RWPE2 (cell line): ENCODE measurements at regions not wholly inside any gene's neighbourhood (a gene's known extent, or its start where the extent isn't known, plus 50 kb on each side); places are given as distances from the start of the nearest gene placed in this dataset.
A peak's percentile ranks its signal among the peaks of the same experiment; 100 is the strongest.
"Not testable (repeated sequence)": the region's sequence is repeated elsewhere in the genome, so short reads cannot be mapped to it uniquely, and the experiment has no call there.

Experiments used
- ATAC-seq: fragments of 200-7000 bp; cut with Tn5 transposase; 3 replicates; pipeline ENCODE4 v1.9.1; 2021; ENCODE audit warnings: low read depth
- DNase-seq: peaks from one replicate; pipeline ENCODE4 v3.0.0-alpha.2; 2020; ENCODE audit warnings: low spot score
- H3K27ac ChIP-seq: fragments of 450-650 bp; 2 replicates; pipeline ENCODE4 v1.5.1; 2017; ENCODE audit warnings: mild to moderate bottlenecking; ENCODE audit not compliant: poor library complexity, severe bottlenecking
- H3K27me3 ChIP-seq: fragments of 250-450 bp; sonication (Bioruptor Pico); 2 replicates; pipeline ENCODE4 v1.5.1; 2021; ENCODE audit warnings: mild to moderate bottlenecking, moderate library complexity; ENCODE audit not compliant: insufficient read depth, poor library complexity, severe bottlenecking
- H3K36me3 ChIP-seq: fragments of 250-450 bp; sonication (Bioruptor Pico); 2 replicates; pipeline ENCODE4 v1.5.1; 2020; ENCODE audit warnings: low read depth, mild to moderate bottlenecking, moderate library complexity
- H3K4me1 ChIP-seq: fragments of 250-450 bp; sonication (Bioruptor Pico); 2 replicates; pipeline ENCODE4 v1.5.1; 2021; ENCODE audit warnings: mild to moderate bottlenecking, moderate library complexity; ENCODE audit not compliant: insufficient read depth, poor library complexity, severe bottlenecking
- H3K4me3 ChIP-seq: fragments of 250-450 bp; sonication (Bioruptor Pico); 2 replicates; pipeline ENCODE4 v1.5.1; 2021; ENCODE audit warnings: mild to moderate bottlenecking, moderate library complexity; ENCODE audit not compliant: severe bottlenecking
- H3K9me3 ChIP-seq: fragments of 250-450 bp; sonication (Bioruptor Pico); 2 replicates; pipeline ENCODE4 v1.5.1; 2021; ENCODE audit warnings: mild to moderate bottlenecking, moderate library complexity; ENCODE audit not compliant: severe bottlenecking
- TF ChIP-seq, protein P1 (sequence below): fragments of 450-650 bp; IDR thresholded peaks from one replicate; pipeline ENCODE4 v1.5.1; 2017; ENCODE audit warnings: mild to moderate bottlenecking, moderate library complexity; ENCODE audit not compliant: poor library complexity, severe bottlenecking

- H3K9me3 ChIP-seq, result no peaks in the 10 kb centered on the region
- no peak overlapping the region for H3K4me3 ChIP-seq
- H3K36me3 ChIP-seq, result no peaks in the 10 kb centered on the region
- TF ChIP-seq, protein P1, sequence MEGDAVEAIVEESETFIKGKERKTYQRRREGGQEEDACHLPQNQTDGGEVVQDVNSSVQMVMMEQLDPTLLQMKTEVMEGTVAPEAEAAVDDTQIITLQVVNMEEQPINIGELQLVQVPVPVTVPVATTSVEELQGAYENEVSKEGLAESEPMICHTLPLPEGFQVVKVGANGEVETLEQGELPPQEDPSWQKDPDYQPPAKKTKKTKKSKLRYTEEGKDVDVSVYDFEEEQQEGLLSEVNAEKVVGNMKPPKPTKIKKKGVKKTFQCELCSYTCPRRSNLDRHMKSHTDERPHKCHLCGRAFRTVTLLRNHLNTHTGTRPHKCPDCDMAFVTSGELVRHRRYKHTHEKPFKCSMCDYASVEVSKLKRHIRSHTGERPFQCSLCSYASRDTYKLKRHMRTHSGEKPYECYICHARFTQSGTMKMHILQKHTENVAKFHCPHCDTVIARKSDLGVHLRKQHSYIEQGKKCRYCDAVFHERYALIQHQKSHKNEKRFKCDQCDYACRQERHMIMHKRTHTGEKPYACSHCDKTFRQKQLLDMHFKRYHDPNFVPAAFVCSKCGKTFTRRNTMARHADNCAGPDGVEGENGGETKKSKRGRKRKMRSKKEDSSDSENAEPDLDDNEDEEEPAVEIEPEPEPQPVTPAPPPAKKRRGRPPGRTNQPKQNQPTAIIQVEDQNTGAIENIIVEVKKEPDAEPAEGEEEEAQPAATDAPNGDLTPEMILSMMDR, result no peak
- ATAC-seq, result peak; percentile 80
- no peaks in the 10 kb centered on the region for H3K27me3 ChIP-seq
- no peak overlapping the region for H3K27ac ChIP-seq
- DNase-seq, result no peak
- no peaks in the 10 kb centered on the region for H3K4me1 ChIP-seq
Measured at GRCh38 chr5:111618623-111619271, 106.4 kb upstream of the STARD4 start.

DNA sequence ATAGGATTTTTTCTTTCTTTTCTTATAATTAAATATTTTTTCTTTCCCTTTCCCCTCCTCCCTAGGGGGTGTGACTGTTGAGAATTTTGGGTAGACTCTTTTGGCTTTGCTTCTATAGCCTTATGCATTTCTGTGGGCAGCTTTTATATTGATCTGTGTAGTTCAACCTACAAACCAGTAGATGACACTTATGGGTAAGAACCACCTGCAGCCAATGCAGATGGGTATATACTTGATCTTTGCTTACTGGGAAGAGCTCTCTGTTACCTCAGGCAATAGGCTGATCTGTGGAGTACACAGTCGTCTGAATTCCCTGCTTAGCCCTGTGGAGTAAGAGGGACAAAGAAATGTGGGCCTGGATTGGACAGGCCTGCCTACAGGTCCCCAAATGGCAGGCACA lies 102.7 kb upstream of the STARD4 start:
- TF ChIP-seq, protein P1, result peak; percentile 8
- no peak overlapping the region for H3K27ac ChIP-seq
- no peaks in the 10 kb centered on the region for H3K4me1 ChIP-seq
- H3K4me3 ChIP-seq, result no peak overlapping the region
- no peaks in the 10 kb centered on the region for H3K9me3 ChIP-seq
- H3K27me3 ChIP-seq, result no peaks in the 10 kb centered on the region
- no peak for ATAC-seq
- H3K36me3 ChIP-seq, result no peaks in the 10 kb centered on the region
- no peak for DNase-seq

DNA sequence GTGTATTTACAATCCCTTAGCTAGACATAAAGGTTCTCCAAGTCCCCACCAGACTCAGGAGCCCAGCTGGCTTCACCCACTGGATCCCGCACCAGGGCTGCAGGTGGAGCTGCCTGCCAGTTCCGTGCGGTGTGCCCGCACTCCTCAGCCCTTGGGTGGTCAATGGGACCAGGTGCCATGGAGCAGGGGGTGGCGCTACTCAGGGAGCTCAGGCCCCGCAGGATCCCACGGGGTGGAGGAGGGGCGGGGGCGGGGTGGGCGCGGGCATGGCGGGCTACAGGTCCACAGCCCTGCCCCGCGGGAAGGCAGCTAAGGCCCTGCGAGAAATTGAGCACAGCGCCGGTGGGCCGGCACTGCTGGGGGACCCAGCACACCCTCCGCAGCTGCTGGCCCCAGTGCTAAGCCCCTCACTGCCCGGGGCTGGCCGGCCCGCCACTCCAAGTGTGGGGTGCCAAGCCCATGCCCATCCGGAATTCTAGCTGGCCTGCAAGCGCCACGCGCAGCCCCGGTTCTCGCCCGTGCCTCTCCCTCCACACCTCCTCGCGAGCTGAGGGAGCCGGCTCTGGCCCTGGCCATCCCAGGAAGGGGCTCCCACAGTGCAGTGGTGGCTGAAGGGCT lies 99.8 kb upstream of the STARD4 start:
- H3K4me3 ChIP-seq, DNase-seq, ATAC-seq, H3K9me3 ChIP-seq, H3K27me3 ChIP-seq, H3K27ac ChIP-seq, H3K4me1 ChIP-seq, H3K36me3 ChIP-seq: not testable (repeated sequence)

- no peak for ATAC-seq
- Histone ChIP-seq H3K9me3 (no peaks in the 10 kb centered on the region), H3K27ac (no peak overlapping the region), H3K4me1 (no peaks in the 10 kb centered on the region), H3K27me3 (no peaks in the 10 kb centered on the region), H3K4me3 (no peak overlapping the region), H3K36me3 (no peaks in the 10 kb centered on the region)
- DNase-seq, result no peak
- TF ChIP-seq, protein P1, result no peak
Measured at GRCh38 chr5:111606194-111606593, 93.9 kb upstream of the STARD4 start.

GRCh38 chr5:111603446-111603827 lies 91.1 kb upstream of the STARD4 start:
- ATAC-seq, result no peak
- no peak for DNase-seq
- Histone ChIP-seq H3K27ac (no peak overlapping the region), H3K4me1 (no peaks in the 10 kb centered on the region), H3K4me3 (no peak overlapping the region), H3K9me3 (no peaks in the 10 kb centered on the region), H3K36me3 (no peaks in the 10 kb centered on the region), H3K27me3 (no peaks in the 10 kb centered on the region)
- TF ChIP-seq, protein P1, result no peak
